OCI-LY1 (cell line): ENCODE measurements at regions not wholly inside any gene's neighbourhood (a gene's known extent, or its start where the extent isn't known, plus 50 kb on each side); places are given as distances from the start of the nearest gene placed in this dataset.

ENCODE experiments used
- EZH2 ChIP-seq: fragments of 200-600 bp; sonication (generic), shearing (Covaris generic); IDR thresholded peaks from 2 replicates; pipeline ENCODE4 v1.8.0; 2017; ENCODE audit warnings: borderline replicate concordance, mixed run types, mild to moderate bottlenecking, antibody characterized with exemption, low read length, moderate library complexity, mixed read lengths
- TF ChIP-seq, protein P1 (sequence below): fragments of 200-600 bp; sonication (generic), shearing (Covaris generic); IDR thresholded peaks from 2 replicates; pipeline ENCODE4 v1.5.1; 2017; ENCODE audit warnings: mild to moderate bottlenecking, antibody characterized with exemption, low read length, moderate library complexity, mixed read lengths

DNA sequence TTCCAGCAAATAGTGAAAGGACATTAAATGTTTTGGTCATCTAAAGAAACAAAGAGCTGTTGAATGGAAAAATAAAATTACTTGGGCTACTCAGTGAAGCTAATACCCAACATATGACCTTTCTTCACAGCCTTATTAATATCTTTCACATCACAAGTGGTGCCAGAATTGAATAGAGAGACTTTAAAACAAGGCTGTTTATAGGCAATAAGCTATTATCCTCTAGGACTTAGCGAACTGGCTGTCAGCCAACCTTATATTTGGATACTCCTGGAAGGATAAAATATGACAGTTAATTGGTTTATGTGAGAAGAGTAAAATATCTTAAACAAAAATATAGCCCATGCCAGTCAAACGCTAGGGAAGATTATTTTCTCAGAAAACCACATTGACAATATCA, 225.5 kb upstream of the BLID start:
- TF ChIP-seq, protein P1, sequence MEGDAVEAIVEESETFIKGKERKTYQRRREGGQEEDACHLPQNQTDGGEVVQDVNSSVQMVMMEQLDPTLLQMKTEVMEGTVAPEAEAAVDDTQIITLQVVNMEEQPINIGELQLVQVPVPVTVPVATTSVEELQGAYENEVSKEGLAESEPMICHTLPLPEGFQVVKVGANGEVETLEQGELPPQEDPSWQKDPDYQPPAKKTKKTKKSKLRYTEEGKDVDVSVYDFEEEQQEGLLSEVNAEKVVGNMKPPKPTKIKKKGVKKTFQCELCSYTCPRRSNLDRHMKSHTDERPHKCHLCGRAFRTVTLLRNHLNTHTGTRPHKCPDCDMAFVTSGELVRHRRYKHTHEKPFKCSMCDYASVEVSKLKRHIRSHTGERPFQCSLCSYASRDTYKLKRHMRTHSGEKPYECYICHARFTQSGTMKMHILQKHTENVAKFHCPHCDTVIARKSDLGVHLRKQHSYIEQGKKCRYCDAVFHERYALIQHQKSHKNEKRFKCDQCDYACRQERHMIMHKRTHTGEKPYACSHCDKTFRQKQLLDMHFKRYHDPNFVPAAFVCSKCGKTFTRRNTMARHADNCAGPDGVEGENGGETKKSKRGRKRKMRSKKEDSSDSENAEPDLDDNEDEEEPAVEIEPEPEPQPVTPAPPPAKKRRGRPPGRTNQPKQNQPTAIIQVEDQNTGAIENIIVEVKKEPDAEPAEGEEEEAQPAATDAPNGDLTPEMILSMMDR = no peak
- TF ChIP-seq EZH2 = no peak
